ENCODE measurements at regions not wholly inside any gene's neighbourhood (a gene's known extent, or its start where the extent isn't known, plus 50 kb on each side); places are given as distances from the start of the nearest gene placed in this dataset.

DNA sequence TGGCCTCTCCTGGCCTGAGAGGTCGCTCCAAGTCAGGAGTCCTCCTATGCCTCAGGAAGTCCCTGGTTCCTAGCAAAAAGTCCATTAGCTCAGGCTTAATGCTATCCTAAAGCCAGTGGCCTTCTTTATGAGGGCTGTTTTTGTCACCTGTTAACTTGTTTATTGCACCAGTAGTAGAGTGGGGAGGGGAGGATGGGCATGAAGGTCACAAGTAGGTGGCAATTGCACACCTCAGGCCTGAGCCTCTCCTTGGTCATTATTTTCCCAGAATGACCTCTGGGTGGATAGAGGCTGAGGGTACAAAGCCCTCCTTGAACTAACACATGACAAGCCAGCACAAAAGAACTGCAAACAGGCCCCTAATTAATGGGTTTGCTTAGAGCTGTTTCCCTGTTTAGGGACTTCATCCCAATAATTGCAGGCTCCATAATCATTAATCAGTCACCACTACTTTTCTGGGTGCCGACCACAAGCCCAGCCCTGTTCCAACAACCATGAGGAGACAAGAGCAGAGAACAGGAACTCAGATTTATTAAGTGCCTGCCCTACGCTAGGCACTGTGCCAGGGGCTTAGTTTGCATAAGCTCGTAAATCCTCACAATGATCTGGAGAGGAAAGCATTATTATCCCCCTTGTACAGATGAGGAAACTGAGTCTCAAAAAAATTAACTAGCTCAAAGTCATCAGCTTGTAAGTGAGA, 123.0 kb upstream of the PKDCC start:
- no peak for DNase-seq

DNA sequence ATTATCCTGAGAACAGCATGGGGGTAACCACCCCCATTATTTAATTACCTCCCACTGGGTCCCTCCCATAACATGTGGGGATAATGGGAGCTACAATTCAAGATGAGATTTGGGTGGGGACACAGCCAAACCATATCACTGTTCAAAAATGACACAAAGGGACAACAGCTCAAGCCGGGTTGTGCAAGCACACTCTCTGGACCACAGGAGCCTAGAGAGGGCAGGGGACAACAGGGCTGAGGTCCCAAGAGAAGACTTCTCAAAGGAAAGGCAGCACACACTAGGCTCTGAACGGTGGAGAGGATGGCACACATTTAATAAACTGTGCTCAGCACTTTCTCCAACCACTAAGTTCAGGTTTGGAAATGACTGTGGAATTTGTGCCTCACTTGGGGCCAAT, 122.1 kb upstream of the PKDCC start:
- DNase-seq, result no peak

DNA sequence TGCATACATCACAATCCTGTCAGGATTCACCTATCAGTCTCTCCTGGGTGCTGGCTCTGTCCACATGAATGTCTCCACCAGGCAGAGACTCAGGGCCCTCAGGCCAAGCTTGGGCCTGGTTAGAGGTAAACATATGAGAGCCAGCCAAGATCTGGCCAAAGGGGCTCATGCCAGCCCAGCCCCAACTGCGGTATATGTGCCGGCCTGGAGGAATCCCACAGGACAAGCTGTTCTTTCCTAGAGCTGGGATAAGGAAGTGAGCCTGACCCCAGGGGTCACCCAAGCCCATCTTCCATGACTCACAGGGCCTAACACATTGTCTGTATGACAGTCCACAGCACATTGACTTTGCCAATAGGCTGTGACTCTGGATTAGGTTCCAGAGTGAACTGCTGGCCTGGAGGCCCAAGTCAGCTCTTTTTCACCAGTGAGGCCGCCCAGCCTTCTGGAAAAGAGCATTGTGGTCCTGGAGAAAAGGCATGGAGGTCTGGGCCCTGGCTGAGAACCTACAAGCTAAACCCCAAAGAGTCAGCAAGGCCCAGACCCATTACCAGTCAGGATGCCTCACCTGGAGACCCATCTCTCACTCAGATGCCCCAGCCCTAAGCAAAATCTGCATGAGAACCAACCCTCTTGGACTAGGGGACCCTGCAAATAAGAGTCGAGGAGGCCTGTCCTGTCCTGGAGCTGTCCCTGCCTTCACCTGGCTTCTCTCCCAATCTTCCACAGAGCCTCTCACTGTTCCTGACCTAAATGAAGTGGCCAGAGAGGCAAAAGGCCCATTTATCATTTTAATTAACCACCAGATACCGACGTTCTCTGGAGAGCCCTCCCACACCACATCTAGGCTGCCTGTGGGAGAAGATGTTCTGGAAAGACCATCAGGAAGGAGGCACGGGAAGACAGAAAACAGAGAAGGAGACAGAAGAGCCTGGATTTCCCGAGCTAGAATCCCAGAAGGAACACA, 120.9 kb upstream of the PKDCC start:
- no peak for DNase-seq

DNA sequence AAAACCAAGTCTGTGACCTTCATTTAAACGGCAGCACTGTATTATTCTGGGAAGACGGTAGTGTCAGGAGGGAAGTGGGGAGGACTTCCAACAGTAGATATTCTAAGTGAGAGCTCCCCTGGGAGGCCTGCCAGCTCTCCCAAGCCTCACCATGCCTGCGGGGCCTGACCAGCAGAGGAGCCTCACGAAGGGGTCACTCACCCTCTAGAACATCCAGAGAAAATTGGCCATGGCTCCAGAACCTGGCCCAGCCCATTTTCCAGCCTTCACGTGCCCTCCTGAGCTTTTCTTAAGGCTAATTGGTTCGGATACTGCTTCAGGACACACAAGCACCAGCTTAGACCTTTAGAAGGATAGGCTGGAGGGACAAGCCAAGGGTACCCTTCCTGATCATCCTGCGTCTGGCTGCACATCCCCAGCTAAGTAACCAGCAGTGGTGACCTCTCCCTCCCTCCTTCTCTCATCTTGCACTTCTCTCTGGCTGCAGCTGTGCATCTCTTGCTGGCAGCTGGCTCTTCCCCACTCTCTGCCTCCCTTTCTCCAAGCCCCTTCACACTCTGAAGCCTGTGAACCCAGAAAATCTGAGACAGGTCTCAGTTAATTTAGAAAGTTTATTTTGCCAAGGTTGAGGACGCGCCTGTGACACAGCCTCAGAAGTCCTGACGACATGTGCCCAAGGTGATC, 120.1 kb upstream of the PKDCC start:
- DNase-seq, result no peak

DNA sequence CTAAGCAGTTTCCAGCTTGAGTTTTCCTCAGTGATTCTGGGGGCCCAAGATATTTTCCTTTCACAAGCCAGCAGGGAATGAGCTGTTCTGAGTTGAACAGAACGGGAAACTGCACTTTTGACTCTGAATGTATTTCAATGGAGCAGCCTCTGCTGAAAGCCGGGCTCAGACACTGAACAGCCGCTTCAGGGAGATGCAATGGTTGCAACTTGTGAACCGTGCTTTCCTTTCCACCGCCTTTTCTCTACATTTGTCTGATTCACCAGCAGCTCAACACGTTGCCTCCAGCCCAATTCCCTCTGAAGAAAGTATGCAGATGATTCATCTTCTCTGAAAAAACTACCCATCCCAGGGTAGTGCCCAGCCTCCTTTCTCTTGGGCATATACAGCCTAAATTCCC, 119.3 kb upstream of the PKDCC start:
- DNase-seq, result no peak

DNA sequence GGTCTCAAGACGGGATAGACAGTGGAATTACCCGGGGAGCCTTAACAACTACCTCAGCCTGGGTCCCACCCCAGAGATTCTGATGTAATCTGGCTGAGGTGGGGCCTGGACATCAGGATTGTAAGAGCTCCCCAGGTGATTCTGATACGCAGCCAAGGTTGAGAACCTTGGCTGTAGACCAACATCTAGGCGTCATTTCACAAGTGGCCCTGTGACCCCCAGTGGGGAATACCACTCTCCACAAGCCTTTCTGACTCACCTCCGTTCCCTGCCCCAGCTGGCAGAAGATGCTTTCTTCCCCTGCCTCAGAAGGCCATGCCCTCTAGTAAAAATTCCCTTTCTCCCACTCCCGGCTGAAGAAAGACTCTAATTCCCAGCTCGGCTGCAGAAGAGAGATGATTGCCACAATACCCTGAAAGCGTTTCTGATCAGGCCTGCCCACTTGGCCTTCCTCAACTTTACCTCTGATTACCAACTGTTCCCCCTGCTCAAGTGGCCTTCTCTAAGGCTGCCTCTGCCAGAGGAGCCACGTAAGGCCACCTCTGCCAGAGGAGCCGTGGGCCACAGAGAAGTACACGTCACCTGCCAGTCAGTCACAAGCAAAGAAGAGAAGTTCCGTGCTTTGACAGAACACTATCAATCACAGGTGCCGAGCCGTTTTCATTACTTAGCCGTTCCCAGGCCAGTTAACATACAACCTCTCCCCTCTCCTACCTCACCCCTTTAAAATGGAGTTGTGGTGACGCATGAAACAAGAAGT, 116.8 kb upstream of the PKDCC start:
- no peak for DNase-seq

DNA sequence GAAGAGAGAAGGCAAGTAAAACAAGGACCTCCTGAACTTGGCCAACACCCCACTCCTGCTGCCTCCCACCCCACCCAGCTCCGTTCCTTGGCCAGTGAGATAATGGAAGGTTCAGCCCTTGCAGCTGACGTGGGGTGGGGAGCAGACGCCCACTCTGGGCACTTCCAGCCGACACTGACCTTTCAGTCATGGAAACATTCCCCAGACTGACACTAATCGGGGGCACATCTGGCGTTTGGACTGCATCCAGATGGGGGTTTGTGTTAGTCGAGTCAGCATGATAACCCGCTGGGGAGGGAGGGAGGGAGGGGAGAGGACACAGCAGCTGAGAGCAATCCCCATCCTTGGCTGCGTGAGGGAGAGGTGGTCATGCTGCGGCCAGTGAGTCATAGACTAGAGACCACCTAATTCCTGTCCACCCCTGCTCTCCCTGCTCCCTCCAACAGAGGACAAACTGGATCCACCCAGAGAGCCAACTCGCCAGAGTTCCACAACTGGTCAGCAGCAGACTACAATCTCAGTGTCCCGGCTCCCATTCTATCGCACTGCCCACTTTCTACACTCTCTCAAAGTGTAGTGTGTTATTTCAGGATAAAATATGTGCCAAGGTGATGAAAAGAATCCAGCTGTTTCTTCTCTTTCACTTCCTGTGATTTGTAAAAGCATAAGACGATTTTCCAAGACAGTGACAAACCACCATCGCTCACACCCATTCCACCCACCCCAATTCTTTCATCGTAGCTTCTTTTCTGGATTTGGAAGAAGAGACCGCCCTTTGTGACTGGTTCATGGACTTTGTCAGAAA, 115.4 kb upstream of the PKDCC start:
- DNase-seq, result no peak

DNA sequence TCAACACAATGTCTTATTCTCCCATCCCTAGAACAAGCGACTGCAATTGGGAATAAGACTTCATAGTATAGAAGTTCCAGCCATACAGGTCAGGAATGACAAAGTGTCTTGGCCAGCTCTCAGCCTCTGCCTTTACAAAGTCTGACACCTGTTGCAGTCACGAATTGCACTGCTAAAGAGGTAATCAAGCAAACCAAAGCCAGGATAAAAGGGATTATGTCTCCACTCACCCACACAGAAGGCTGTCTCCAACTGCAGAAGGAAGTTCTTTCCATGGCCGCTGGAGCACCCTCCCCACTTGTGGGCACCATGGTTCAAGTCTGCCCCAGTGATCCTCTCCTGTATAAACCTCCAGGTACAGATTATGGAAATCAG, 114.8 kb upstream of the PKDCC start:
- no peak for DNase-seq

DNA sequence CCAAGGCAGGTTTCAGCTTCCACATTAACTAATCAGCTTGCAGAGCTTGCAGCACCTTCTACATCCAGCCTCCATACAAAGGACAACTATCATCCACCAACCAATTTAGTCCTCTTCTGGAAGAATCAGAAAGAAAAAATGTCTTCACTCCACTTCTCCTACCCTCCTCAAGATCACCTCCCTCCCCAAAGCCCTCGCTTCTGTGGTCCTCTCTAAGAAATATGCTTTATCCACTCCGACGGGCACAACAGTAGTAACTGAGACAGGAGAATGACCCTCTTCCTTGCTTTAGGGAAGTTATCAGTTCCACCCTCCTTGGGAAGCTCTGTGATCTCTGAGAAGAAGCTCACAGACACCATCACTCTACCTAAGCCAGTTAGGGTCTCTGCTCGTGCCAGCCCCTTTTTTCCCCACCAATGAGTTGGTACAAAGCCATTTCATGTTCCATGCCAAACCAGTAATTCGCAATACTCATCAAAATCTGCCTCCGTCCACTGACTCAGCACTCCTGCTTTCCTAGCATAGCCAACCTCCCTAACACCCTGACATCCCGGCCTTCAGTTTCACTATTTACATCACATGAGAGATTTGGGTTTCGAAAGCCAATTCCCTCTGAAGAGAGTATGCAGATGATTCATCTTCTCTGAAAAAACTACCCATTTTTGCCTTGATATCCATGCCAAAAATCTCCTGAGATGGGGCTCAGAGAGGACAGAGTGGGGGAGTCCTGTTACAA, 114.1 kb upstream of the PKDCC start:
- no peak for DNase-seq

DNA sequence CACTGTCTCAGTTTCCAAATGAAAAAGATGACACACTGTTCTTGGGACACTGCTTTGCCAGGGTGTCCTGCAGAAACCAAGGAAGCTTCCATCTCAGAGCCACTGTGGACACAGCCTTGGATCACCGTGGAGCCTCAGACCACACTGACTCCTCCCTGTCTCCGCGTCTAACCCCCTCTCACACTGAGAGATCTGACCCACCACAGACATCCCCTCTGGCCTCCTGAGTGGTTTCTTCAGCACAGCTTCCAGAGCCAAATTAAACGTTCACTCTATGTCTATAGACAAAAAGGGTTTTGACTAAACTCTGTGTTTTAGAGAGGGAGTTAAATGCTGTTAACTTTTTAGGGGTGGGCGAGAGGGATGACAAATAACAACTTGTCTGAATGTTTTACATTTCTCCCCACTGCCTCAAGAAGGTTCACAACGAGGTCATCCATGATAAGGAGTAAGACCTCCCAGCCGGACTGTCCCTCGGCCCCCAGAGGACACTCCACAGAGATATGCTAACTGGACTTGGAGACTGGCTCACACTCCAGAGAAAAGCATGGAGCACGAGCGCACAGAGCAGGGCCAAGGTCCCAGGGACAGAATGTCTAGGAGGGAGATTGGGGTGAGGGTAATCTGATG, 113.4 kb upstream of the PKDCC start:
- no peak for DNase-seq

DNA sequence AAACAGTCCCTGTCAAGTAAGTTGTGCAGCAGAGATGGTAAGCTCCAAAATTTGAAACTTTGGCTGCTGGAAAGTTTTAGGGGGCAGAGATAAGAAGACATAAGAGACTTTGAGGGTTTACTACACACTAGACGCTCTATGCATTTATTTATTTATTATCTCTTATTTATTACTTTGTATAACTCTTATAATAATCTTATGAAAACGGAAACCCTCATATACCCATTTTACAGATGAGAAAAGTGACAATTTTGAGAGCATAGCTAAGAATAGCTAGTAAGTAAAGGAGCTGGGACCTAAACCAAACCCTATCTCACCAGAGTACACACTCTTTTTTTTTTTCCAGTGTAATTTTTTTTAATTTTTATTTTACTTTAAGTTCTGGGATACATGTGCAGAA, 112.8 kb upstream of the PKDCC start:
- DNase-seq, result no peak

DNA sequence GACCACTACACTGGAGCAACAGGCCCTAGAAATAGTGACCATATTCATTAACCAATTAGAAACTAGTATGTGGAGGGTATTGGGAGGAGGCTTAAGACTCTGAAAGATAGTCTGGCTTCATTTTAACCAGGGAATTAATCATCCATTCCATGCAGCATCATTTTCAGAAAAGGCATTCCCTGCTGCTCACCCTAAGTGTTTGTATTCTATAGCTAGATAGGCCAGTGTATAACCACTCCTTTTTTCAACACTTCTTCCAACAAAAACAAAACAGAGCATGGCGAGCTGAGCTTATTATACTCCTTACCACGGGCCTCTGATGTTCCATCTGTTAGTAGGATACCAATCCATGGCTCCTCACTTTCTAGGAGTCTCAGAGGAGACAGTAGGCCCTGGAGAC, 112.0 kb upstream of the PKDCC start:
- no peak for DNase-seq

DNA sequence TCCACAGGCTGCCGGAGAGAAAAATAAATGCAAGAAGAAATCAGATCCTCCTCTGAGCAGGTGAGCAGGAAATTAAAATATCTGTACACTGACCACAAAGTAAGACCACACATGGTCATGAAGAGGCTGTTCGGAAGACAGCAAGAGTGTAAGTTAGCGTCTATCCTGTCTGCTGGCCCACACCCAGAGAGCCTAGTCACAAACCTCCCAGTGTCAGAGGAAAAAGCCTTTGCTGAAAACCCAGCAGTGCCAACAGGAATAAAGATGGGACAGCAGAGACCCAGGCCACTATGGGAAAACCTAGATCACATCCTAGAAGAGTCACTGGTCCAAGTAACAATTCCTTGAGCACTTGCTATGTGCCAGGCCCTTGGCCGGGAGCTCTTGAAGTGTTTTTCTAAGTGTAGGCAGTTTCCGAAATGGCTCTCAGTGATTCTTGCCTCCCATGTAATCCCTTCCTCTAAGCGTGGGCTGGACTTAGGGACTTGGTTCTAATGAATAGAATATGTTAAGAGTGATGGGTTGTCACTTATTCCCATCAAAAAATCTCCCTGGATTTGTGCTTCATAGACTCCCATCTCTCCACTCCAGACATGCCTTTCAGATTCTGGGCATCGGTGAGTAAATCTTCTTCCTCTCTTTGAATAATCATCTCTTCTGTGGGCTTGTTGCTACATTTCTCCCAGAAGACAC, 110.9 kb upstream of the PKDCC start:
- DNase-seq, result no peak

DNA sequence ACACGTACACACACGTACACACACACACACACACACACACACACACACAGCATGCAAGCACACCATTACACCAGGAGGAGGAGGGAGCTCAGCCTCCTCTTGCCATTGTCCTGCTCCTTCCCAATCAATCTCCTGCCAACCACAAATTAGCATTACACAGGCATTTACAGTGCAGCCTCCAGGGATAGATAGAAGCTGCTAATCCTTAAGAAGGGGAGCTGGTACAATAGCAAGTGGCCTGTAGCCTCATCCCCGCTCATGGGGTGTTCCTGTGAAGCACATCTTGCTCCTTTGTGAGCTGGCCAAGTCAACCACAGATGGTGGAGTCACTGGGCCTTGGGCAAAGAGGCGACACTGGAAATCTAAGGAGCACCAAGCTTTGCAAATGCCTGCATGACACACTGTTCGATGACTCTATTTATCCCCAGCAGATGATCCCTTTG, 110.3 kb upstream of the PKDCC start:
- DNase-seq, result no peak

DNA sequence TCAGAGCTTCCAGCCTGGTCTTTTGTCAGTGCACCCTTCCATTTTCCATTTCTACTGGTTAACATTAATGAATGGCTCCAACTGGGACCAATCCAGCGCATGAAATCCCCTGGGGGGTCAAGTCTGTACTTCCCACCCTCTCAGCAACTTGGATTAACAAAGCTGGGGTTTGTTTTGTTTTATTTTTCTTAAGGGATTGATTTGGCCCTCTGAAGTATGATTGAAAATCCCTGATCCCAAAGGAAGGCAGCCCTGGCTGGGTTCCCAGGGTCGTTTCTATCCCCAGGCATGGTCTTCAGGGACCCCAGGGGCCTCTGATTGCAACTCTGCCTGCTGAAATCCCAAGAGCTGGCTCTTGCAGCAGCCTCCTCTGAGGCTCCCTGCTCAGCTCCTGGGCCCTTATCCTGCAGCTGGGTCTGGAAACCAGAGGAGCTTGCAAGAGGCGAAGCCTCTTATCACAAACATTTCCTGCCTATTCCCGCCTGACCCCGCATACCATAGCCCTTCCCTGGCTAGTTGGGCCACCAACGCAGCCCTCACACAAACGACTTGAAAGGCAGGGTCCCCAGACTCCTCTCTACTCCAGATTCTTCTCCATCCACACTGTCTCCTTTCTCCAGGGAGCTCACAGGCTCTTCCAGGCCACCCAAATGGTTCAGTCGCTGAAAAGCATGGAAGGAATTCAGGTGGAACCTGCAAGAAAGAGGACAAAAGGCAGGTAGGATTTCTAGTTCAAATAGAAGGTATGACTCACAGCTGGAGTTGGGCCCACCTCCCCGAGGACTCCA, 109.7 kb upstream of the PKDCC start:
- no peak for DNase-seq

DNA sequence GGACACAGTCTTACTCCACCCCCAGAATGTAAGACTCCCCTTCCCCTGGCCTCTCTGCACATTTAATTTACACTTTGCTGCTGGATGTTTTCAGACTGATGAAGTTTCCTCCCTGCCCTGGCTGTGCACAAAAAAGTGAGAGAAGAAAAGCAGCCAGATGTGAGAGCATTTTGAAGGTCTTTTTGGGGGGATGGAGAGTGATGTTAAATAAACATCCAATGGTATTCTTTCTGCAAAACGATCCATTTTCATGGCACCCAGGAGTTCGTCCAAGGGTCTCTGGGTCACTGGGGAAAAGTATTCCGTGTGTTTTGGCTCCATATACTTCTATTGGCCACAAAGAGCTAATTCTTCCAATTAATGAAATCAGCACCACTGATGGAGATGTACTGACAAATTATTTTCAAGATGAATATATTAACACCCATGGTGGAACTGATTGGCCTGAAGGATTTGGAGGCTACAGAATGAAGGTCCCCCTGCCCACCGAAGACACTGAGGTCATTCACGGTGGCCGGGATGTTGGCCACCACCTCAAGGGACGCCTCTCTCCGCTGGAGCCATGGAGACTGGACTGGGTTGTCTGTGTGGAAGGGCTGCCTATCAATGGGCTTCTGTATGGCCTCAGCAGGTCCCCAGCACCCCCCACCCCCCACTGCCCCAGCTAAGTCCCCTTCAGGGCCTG, 107.6 kb upstream of the PKDCC start:
- no peak for DNase-seq

DNA sequence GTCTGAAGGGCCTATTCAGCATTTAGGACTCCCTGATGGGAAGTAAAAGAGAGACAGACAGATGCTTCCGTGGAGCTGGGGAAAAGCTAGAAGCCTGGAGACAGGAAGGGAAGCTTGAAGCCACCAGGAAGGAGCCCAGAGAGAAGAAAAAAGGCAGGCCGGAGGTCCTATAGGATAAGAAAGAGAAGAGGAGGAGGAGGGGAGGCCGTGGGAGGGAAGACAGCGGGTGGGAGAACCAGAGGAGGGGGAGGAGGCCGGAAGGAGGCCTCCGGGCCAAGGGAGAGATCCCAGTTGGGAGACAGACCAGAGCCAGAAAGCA, 107.1 kb upstream of the PKDCC start:
- no peak for DNase-seq

DNA sequence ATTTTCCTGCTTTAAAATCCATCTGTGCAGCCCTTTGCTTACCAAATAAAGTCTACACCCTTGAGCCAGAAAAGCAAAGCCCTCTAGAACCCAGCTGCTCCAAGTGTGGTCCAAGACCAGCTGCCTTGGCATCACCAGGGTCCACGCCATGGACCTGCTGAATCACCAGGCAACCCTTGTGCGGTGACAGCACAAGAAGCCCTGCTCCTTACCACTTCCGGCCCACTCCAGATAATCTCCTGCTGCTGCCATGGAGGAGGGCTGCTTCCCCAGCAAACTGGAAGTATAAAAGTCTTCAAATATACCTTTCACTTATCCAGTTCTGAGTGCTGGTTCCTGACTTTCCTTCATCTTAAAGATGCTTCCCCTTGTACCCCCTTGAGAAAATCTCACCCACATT, 106.0 kb upstream of the PKDCC start:
- DNase-seq, result no peak

DNA sequence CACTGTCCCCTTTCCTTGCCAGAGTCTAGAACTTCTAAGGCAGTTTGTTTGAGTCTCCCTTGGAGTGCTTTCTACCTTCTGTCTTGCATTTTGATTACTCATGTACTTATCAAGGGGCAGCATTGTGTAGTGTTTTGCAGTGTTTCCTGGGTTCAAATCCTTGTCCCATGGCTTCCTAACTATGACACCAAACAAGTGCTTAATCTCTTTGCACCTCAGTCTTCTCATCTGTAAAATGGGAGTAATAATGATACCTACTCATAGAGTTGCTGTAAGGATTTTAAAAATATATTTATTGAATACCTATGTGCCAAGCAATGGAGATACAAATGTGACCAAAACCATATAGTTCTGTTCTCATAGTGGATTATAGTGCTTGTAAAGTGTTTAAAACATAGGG, 105.5 kb upstream of the PKDCC start:
- no peak for DNase-seq
